HG02798 (cell line): ENCODE measurements at regions not wholly inside any gene's neighbourhood (a gene's known extent, or its start where the extent isn't known, plus 50 kb on each side); places are given as distances from the start of the nearest gene placed in this dataset.
"Not testable (repeated sequence)": the region's sequence is repeated elsewhere in the genome, so short reads cannot be mapped to it uniquely, and the experiment has no call there.

ENCODE experiments used
- ATAC-seq: cut with Tn5 transposase; IDR thresholded peaks from one replicate; pipeline ENCODE4 v1.9.1; 2021; ENCODE audit warnings: mild to moderate bottlenecking; ENCODE audit not compliant: unreplicated experiment, poor library complexity

- not testable (repeated sequence) for ATAC-seq
These were observed 347.4 kb downstream of the MAGEE1 start for GRCh38 chrX:76774912-76775311.

- ATAC-seq = no peak
These were observed 368.8 kb downstream of the MAGEE1 start for GRCh38 chrX:76796311-76796710.

- ATAC-seq = no peak
These were observed 375.2 kb downstream of the MAGEE1 start for GRCh38 chrX:76802708-76803107.

- ATAC-seq = no peak
These were observed 388.2 kb downstream of the MAGEE1 start for GRCh38 chrX:76815754-76816153.

GRCh38 chrX:76817279-76817678 is 389.8 kb downstream of the MAGEE1 start:
- ATAC-seq = not testable (repeated sequence)

GRCh38 chrX:76821276-76821675 is 393.8 kb downstream of the MAGEE1 start:
- no peak for ATAC-seq

GRCh38 chrX:76827672-76828071 is 400.2 kb downstream of the MAGEE1 start:
- no peak for ATAC-seq

- not testable (repeated sequence) for ATAC-seq
These were observed 413.4 kb downstream of the MAGEE1 start for GRCh38 chrX:76840902-76841301.

GRCh38 chrX:76850851-76851250 is 423.3 kb downstream of the MAGEE1 start:
- ATAC-seq = no peak

GRCh38 chrX:76862509-76862908 is 435.0 kb downstream of the MAGEE1 start:
- ATAC-seq = no peak

GRCh38 chrX:76893930-76894329 is 466.4 kb downstream of the MAGEE1 start:
- ATAC-seq = no peak

- no peak for ATAC-seq
These were observed 488.3 kb downstream of the MAGEE1 start for GRCh38 chrX:76915836-76916235.

GRCh38 chrX:76918033-76918432 is 490.5 kb downstream of the MAGEE1 start:
- no peak for ATAC-seq

- ATAC-seq = no peak
These were observed 492.3 kb downstream of the MAGEE1 start for GRCh38 chrX:76919761-76920160.

- no peak for ATAC-seq
These were observed 493.1 kb downstream of the MAGEE1 start for GRCh38 chrX:76920607-76921006.

- ATAC-seq = no peak
These were observed 493.7 kb downstream of the MAGEE1 start for GRCh38 chrX:76921176-76921575.

GRCh38 chrX:76922100-76922499 is 494.6 kb downstream of the MAGEE1 start:
- ATAC-seq = no peak

GRCh38 chrX:76924616-76925015 is 497.1 kb downstream of the MAGEE1 start:
- ATAC-seq = not testable (repeated sequence)

- ATAC-seq = no peak
These were observed 504.0 kb downstream of the MAGEE1 start for GRCh38 chrX:76931518-76931917.

- ATAC-seq = no peak
These were observed 489.7 kb upstream of the FGF16 start for GRCh38 chrX:76957485-76957884.

GRCh38 chrX:76971393-76972376 is 475.5 kb upstream of the FGF16 start:
- no peak for ATAC-seq

- no peak for ATAC-seq
These were observed 469.7 kb upstream of the FGF16 start for GRCh38 chrX:76977452-76977851.
